ENCODE measurements at regions not wholly inside any gene's neighbourhood (a gene's known extent, or its start where the extent isn't known, plus 50 kb on each side); places are given as distances from the start of the nearest gene placed in this dataset.
"Not testable (repeated sequence)": the region's sequence is repeated elsewhere in the genome, so short reads cannot be mapped to it uniquely, and the experiment has no call there.

- not testable (repeated sequence) for H3K4me3 ChIP-seq (ENCODE audit: low read length); DNase-seq (ENCODE audit: low read depth)
Observed at GRCh38 chr3:125775606-125776294, 180.5 kb upstream of the OSBPL11 start.

GRCh38 chr3:125779276-125779675 is 184.0 kb upstream of the OSBPL11 start:
- not testable (repeated sequence) for DNase-seq (ENCODE audit: low read depth); H3K4me3 ChIP-seq (ENCODE audit: low read length)

DNA sequence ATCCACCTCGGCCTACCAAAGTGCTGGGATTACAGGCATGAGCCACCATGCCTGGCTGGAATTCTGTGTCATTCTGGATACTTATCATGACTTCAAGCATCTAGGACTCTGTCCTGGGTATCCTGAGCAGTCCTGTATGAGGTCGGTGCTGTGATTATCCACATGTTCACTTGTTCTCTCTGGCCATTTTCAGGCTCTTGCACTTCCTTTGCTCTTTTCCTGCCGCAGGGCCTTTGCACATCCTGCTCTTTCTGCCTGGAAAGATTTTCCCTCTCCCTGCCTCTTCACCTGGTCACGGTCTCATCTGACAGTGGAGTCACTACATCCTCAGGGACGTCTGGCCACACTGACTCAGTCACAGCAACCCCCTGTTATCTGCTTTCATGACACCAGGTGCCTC is 184.6 kb upstream of the OSBPL11 start:
- not testable (repeated sequence) for H3K4me3 ChIP-seq (ENCODE audit: low read length); DNase-seq (ENCODE audit: low read depth)

- H3K4me3 ChIP-seq (ENCODE audit: low read length); DNase-seq (ENCODE audit: low read depth): not testable (repeated sequence)
Observed at GRCh38 chr3:125781678-125782077, 186.4 kb upstream of the OSBPL11 start.

GRCh38 chr3:125790312-125790711 is 178.7 kb upstream of the ROPN1B start:
- not testable (repeated sequence) for H3K4me3 ChIP-seq (ENCODE audit: low read length); DNase-seq (ENCODE audit: low read depth)

- H3K4me3 ChIP-seq (ENCODE audit: low read length); DNase-seq (ENCODE audit: low read depth): not testable (repeated sequence)
Observed at GRCh38 chr3:125791021-125791420, 178.0 kb upstream of the ROPN1B start.

GRCh38 chr3:125810010-125810409 is 159.0 kb upstream of the ROPN1B start:
- H3K4me3 ChIP-seq (ENCODE audit: low read length); DNase-seq (ENCODE audit: low read depth): not testable (repeated sequence)

- not testable (repeated sequence) for DNase-seq (ENCODE audit: low read depth); H3K4me3 ChIP-seq (ENCODE audit: low read length)
Observed at GRCh38 chr3:125822175-125822574, 146.8 kb upstream of the ROPN1B start.

- not testable (repeated sequence) for H3K4me3 ChIP-seq (ENCODE audit: low read length); DNase-seq (ENCODE audit: low read depth)
Observed at GRCh38 chr3:125831005-125831750, 137.8 kb upstream of the ROPN1B start.

DNA sequence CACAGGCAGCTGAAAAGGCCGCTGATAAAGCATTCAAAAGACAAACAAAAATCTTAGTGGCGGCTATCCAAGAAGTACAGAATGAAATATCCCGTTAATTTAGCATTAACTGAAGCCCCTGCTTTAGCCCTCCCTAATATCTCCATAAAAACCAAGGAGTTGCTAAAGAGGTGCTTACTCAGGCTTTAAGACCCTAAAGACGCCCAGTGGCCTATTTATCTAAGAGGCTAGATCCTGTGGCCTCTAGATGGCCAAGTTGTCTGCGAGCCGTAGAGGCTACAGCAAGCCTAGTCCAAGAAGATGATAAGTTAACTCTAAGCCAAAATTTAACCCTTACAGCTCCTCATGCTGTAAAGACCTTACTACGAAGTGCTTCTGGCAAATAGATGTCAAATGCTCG is 133.4 kb upstream of the ROPN1B start:
- not testable (repeated sequence) for H3K4me3 ChIP-seq (ENCODE audit: low read length); DNase-seq (ENCODE audit: low read depth)

DNA sequence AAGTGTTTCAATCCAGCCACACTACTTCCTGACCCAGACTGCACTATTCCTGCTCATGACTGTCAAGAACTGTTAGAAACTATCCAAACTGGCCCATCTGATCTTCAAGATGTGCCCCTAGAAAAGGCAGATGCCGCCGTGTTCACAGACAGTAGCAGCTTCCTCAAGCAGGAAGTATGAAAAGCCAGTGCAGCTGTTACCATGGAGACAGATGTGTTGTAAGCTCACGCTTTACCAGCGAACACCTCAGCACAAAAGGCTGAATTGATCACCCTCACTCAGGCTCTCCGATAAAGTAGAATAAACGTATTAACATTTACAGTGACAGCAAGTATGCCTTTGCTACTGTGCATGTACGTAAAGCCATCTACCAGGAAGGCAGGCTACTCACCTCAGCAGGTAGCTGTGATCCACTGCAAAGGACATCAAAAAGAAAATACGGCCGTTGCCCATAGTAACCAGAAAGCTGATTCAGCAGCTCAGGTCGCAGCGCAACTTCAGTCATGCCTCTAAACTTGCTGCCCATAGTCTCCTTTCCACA is 132.9 kb upstream of the ROPN1B start:
- not testable (repeated sequence) for H3K4me3 ChIP-seq (ENCODE audit: low read length); DNase-seq (ENCODE audit: low read depth)

DNA sequence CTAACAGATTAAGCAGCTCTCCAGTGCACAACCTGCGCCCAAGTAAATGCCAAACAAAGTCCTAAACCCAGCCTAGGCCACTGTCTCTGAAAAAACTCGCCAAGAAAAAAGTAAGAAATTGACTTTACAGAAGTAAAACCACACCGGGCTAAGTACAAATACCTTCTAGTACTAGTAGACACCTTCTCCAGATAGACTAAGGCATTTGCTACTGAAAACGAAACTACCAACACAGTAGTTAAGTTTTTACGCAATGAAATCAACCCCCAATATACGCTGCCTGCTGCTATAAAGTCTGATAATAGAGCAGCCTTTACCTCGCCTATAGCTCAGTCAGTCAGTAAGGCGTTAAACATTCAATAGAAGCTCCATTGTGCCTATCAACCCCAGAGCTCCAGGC is 132.2 kb upstream of the ROPN1B start:
- H3K4me3 ChIP-seq (ENCODE audit: low read length); DNase-seq (ENCODE audit: low read depth): not testable (repeated sequence)

GRCh38 chr3:125838857-125839256 is 130.1 kb upstream of the ROPN1B start:
- DNase-seq (ENCODE audit: low read depth); H3K4me3 ChIP-seq (ENCODE audit: low read length): not testable (repeated sequence)

DNA sequence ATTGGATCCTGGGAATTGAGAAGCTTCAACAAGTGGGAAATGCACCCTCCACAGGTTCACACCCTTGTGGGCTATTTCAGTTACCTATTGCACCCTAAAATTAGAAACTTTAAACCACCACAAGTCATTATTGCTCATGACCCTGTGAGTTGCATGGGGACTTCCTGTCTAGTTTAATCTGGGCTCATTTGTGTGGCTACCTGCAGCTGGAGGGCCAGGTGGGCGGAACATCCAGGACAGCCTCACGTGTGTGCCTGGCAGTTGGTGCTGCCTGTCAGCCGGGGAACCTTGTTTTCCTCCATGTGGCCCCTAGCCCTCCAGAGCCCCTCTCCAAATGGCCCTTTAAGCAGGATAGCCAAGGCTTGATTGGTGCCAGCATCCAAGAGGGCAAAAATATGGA is 128.5 kb upstream of the ROPN1B start:
- not testable (repeated sequence) for DNase-seq (ENCODE audit: low read depth); H3K4me3 ChIP-seq (ENCODE audit: low read length)

DNA sequence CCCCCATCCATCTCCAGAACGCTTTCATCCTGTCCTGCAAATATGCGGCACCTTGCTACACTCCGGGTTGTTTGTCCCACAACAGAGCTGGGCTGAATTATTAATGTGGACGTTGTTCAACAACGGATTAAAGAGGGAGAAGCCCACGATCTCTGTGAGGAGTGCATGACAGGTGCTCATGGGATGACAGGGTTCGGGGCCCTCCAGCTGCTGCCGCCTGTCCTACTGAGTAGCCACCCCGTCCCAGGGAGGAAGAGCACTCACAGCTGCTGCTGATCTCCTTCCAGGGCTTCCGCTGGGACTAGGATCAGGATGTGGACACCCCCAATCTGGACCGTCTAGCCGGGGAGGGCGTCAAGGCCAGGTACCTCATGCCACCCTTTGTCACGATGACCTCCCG is 121.0 kb upstream of the ROPN1B start:
- not testable (repeated sequence) for DNase-seq (ENCODE audit: low read depth); H3K4me3 ChIP-seq (ENCODE audit: low read length)

- not testable (repeated sequence) for H3K4me3 ChIP-seq (ENCODE audit: low read length)
Observed at GRCh38 chr3:125855006-125855405, 114.0 kb upstream of the ROPN1B start.

More at GRCh38 chr3:125855006-125855405, 114.0 kb upstream of the ROPN1B start:
- DNase-seq (ENCODE audit: low read depth), result not testable (repeated sequence)
